ENCODE measurements at regions not wholly inside any gene's neighbourhood (a gene's known extent, or its start where the extent isn't known, plus 50 kb on each side); places are given as distances from the start of the nearest gene placed in this dataset.

- no peaks in the 10 kb centered on the region for H3K4me1 ChIP-seq (ENCODE audit: control insufficient read depth in 2 of 2, insufficient read depth in 2 of 2, low read length in 2 of 2)
- H3K79me2 ChIP-seq (ENCODE audit: control insufficient read depth, insufficient read depth, low read length), result no peaks in the 10 kb centered on the region
Measured at GRCh38 chr5:121199216-121199999, 652.3 kb upstream of the FTMT start.

More at GRCh38 chr5:121199216-121199999, 652.3 kb upstream of the FTMT start:
- H3K27me3 ChIP-seq (replicated peaks in 1 of 4; ENCODE audit: control extremely low read depth in 1 of 4, control insufficient read depth in 3 of 4, insufficient read depth in 4 of 4, low read length in 3 of 4), result no peaks in the 10 kb centered on the region
- DNase-seq (no peak), ATAC-seq (ENCODE audit: low read depth) (no peak)
- POLR2A ChIA-PET, result no interaction called here
- Mint-ChIP-seq H3K9me3 (ENCODE audit: insufficient read depth) (peaks cover 3% of the 10 kb centered on the region), H3K4me3 (no peak overlapping the region), H3K27ac (no peak overlapping the region), H3K27me3 (no peaks in the 10 kb centered on the region), H3K4me1 (no peaks in the 10 kb centered on the region)
- H4K20me1 ChIP-seq (ENCODE audit: control insufficient read depth, insufficient read depth, low read length, poor library complexity, severe bottlenecking), result no peaks in the 10 kb centered on the region
- no peak overlapping the region for H3K4me3 ChIP-seq (ENCODE audit: control extremely low read depth in 1 of 5, extremely low read depth in 1 of 5, insufficient read depth in 1 of 5, low read depth in 2 of 5, low read length in 4 of 5)
- intact Hi-C loops (cut with micrococcal nuclease), result no loop called here
- H3K9ac ChIP-seq (ENCODE audit: low read length), result no peak overlapping the region
- no peak overlapping the region for H3K27ac ChIP-seq (ENCODE audit: low read length in 2 of 2)
- H3K36me3 ChIP-seq (replicated peaks in 1 of 2; ENCODE audit: control extremely low read depth in 1 of 2, control insufficient read depth in 1 of 2, extremely low read depth in 1 of 2, insufficient read depth in 2 of 2, low read length in 1 of 2), result no peaks in the 10 kb centered on the region
- TF ChIP-seq CTCF (IDR thresholded peaks at IDR 0.05), result no peak
- no peak for TF ChIP-seq EZH2 (IDR thresholded peaks at IDR 0.05; ENCODE audit: borderline replicate concordance, insufficient read depth, low read depth, low read length, poor library complexity, severe bottlenecking)
- CTCF ChIA-PET, result no interaction called here
- 95% methylated on average over 1 of the region's 5 CpGs for WGBS (ENCODE audit: insufficient coverage)
- no peak overlapping the region for H2AFZ ChIP-seq (ENCODE audit: insufficient read depth, low read depth, low read length, poor library complexity, severe bottlenecking)
- H3K4me2 ChIP-seq (replicated peaks; ENCODE audit: low read depth, low read length, poor library complexity, severe bottlenecking), result no peak overlapping the region
- no peaks in the 10 kb centered on the region for H3K9me3 ChIP-seq (ENCODE audit: control extremely low read depth in 1 of 3, control insufficient read depth in 2 of 3, insufficient read depth in 1 of 3, low read length in 2 of 3)

Measured in B cell (primary cell).